Chondrocyte (in vitro differentiated cells): ENCODE measurements at regions not wholly inside any gene's neighbourhood (a gene's known extent, or its start where the extent isn't known, plus 50 kb on each side); places are given as distances from the start of the nearest gene placed in this dataset.

ENCODE experiments used
- DNase-seq: peaks from one replicate; pipeline ENCODE4 v3.0.0; 2021; ENCODE audit warnings: mixed read lengths, low spot score
- H3K27ac Mint-ChIP-seq: one replicate; pipeline ENCODE4 v1.8.0; 2021; ENCODE audit warnings: mild to moderate bottlenecking, moderate library complexity, mixed read lengths; ENCODE audit not compliant: unreplicated experiment
- H3K27me3 Mint-ChIP-seq: 2 replicates; pipeline ENCODE4 v1.8.0; 2021; ENCODE audit warnings: low read depth, mixed read lengths
- H3K36me3 Mint-ChIP-seq: 2 replicates; pipeline ENCODE4 v1.8.0; 2021; ENCODE audit warnings: low read depth, mixed read lengths
- H3K4me1 Mint-ChIP-seq: 2 replicates; pipeline ENCODE4 v1.8.0; 2021; ENCODE audit warnings: low read depth, mild to moderate bottlenecking, mixed read lengths
- H3K4me3 Mint-ChIP-seq: one replicate; pipeline ENCODE4 v1.8.0; 2021; ENCODE audit warnings: mild to moderate bottlenecking, moderate library complexity, mixed read lengths; ENCODE audit not compliant: unreplicated experiment
- H3K9me3 Mint-ChIP-seq: 2 replicates; pipeline ENCODE4 v1.8.0; 2021; ENCODE audit warnings: low read depth, mixed read lengths
- TF ChIP-seq, protein P1 (sequence below): fragments of 200-600 bp; sonication (generic); IDR thresholded peaks from 2 replicates; pipeline ENCODE4 v1.5.0; 2021; ENCODE audit warnings: antibody characterized with exemption, mild to moderate bottlenecking, moderate library complexity

DNA sequence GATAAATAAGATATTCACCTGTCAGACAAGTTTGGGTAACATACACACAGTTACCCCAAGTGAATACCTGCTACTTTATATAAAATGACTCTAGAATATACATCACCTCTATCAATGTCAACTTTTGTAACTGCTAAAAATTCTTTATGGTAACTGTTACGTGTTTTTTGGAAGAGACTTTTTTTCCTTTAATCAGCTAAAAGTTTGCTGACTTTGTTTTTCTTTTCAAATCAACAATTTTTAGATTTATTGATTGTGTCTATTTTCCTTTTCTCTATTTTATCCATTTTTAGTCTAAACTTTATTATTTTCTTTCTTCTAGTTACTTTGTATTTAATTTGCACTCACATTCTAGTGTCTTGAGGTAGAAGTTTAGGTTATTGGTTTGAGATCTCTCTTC lies 1106.6 kb upstream of the LCORL start:
- DNase-seq, result no peak
- Mint-ChIP-seq H3K4me1 (no peaks in the 10 kb centered on the region), H3K27ac (no peak overlapping the region), H3K36me3 (no peaks in the 10 kb centered on the region), H3K27me3 (no peaks in the 10 kb centered on the region), H3K4me3 (no peak overlapping the region), H3K9me3 (no peaks in the 10 kb centered on the region)
- TF ChIP-seq, protein P1, sequence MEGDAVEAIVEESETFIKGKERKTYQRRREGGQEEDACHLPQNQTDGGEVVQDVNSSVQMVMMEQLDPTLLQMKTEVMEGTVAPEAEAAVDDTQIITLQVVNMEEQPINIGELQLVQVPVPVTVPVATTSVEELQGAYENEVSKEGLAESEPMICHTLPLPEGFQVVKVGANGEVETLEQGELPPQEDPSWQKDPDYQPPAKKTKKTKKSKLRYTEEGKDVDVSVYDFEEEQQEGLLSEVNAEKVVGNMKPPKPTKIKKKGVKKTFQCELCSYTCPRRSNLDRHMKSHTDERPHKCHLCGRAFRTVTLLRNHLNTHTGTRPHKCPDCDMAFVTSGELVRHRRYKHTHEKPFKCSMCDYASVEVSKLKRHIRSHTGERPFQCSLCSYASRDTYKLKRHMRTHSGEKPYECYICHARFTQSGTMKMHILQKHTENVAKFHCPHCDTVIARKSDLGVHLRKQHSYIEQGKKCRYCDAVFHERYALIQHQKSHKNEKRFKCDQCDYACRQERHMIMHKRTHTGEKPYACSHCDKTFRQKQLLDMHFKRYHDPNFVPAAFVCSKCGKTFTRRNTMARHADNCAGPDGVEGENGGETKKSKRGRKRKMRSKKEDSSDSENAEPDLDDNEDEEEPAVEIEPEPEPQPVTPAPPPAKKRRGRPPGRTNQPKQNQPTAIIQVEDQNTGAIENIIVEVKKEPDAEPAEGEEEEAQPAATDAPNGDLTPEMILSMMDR, result no peak

GRCh38 chr4:19126903-19127302 lies 1105.3 kb upstream of the LCORL start:
- no peaks in the 10 kb centered on the region for H3K9me3 Mint-ChIP-seq
- H3K27me3 Mint-ChIP-seq, result no peaks in the 10 kb centered on the region
- DNase-seq, result no peak
- H3K4me1 Mint-ChIP-seq, result no peaks in the 10 kb centered on the region
- H3K4me3 Mint-ChIP-seq, result no peak overlapping the region
- TF ChIP-seq, protein P1, result no peak
- no peak overlapping the region for H3K27ac Mint-ChIP-seq
- no peaks in the 10 kb centered on the region for H3K36me3 Mint-ChIP-seq

- TF ChIP-seq, protein P1, result no peak
- no peaks in the 10 kb centered on the region for H3K27me3 Mint-ChIP-seq
- H3K9me3 Mint-ChIP-seq, result no peaks in the 10 kb centered on the region
- H3K4me1 Mint-ChIP-seq, result no peaks in the 10 kb centered on the region
- no peak overlapping the region for H3K27ac Mint-ChIP-seq
- DNase-seq, result no peak
- H3K36me3 Mint-ChIP-seq, result no peaks in the 10 kb centered on the region
- H3K4me3 Mint-ChIP-seq, result no peak overlapping the region
Observed at GRCh38 chr4:19123681-19124080, 1102.1 kb upstream of the LCORL start.

DNA sequence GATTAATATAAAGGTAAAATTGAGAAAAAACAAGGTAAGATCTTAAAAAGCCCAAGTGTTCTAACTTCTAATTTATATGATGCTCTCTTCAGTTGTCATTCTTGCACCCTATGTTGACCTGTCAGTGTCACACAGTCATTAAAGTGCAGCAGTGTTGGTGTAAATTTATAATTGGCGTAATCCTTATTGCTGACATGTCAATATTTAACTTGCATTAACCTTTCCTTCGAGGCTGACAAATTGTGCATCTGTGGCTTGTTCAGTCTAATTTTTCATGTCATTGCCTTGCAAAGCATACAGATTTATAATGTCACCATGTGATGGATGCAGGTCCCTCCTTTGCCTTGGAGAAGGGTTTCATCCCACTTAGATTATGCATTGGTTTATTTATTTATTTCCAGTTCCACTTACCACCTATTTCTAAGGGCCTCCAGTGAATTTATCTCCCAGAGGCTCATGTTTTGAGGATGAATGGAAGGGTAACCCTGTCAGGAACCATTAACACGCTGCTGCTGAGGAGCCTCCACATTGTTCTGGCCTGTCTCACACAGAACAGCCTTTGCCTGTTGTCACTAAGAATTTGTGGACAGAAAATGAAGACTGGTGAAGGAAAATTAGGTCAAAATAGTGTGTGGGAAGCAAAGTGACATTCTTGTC lies 1098.5 kb upstream of the LCORL start:
- H3K9me3 Mint-ChIP-seq, result no peaks in the 10 kb centered on the region
- no peak overlapping the region for H3K27ac Mint-ChIP-seq
- DNase-seq, result no peak
- no peak overlapping the region for H3K4me3 Mint-ChIP-seq
- H3K4me1 Mint-ChIP-seq, result no peaks in the 10 kb centered on the region
- H3K36me3 Mint-ChIP-seq, result no peaks in the 10 kb centered on the region
- no peaks in the 10 kb centered on the region for H3K27me3 Mint-ChIP-seq
- TF ChIP-seq, protein P1, result no peak

- Mint-ChIP-seq H3K27me3 (no peaks in the 10 kb centered on the region), H3K9me3 (no peaks in the 10 kb centered on the region), H3K36me3 (no peaks in the 10 kb centered on the region), H3K27ac (no peak overlapping the region), H3K4me1 (no peaks in the 10 kb centered on the region), H3K4me3 (no peak overlapping the region)
- no peak for DNase-seq
- TF ChIP-seq, protein P1, result no peak
Observed at GRCh38 chr4:19117022-19117421, 1095.5 kb upstream of the LCORL start.
